ENCODE measurements at regions not wholly inside any gene's neighbourhood (a gene's known extent, or its start where the extent isn't known, plus 50 kb on each side); places are given as distances from the start of the nearest gene placed in this dataset.
"Not testable (repeated sequence)": the region's sequence is repeated elsewhere in the genome, so short reads cannot be mapped to it uniquely, and the experiment has no call there.

DNA sequence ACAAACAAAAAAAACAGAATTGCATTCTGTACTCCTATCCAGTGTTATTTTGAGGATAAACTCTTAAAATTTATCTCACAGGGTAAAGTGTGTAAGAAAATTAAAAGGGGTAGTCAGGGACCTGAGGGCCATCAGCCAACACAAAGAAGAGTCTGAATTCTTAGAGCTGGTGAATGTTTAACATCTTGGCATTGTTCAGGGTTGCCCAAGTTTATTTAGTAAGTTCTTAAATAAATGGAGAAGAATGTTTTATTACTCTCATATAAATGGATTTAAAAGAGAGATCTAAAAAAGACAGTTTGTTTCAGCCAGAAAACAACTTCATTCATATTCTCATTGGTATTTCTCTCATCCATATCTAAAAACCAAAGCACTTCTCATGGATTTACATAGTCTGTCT, 171.7 kb downstream of the LACC1 start:
- H3K27me3 ChIP-seq, result no peaks in the 10 kb centered on the region
- H3K4me1 ChIP-seq, result peaks cover 0 to 13% of the 10 kb centered on the region in 2 donors
- H3K4me3 ChIP-seq, result no peak overlapping the region
- H3K9me3 ChIP-seq, result no peaks in the 10 kb centered on the region
- no peaks in the 10 kb centered on the region for H3K36me3 ChIP-seq
- intact Hi-C loops (cut with DNase I; ENCODE audit: low total_unique reads), result loop anchor here (10.0 kb wide), 2 partner anchors 163 to 383 kb away; no protein-coding TSS in a partner anchor
- TF ChIP-seq, protein P1, sequence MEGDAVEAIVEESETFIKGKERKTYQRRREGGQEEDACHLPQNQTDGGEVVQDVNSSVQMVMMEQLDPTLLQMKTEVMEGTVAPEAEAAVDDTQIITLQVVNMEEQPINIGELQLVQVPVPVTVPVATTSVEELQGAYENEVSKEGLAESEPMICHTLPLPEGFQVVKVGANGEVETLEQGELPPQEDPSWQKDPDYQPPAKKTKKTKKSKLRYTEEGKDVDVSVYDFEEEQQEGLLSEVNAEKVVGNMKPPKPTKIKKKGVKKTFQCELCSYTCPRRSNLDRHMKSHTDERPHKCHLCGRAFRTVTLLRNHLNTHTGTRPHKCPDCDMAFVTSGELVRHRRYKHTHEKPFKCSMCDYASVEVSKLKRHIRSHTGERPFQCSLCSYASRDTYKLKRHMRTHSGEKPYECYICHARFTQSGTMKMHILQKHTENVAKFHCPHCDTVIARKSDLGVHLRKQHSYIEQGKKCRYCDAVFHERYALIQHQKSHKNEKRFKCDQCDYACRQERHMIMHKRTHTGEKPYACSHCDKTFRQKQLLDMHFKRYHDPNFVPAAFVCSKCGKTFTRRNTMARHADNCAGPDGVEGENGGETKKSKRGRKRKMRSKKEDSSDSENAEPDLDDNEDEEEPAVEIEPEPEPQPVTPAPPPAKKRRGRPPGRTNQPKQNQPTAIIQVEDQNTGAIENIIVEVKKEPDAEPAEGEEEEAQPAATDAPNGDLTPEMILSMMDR (IDR thresholded peaks at IDR 0.05), result no peak
- TF ChIP-seq POLR2A (IDR thresholded peaks at IDR 0.05), result no peak
- no peak for DNase-seq
- H3K27ac ChIP-seq, result peak overlapping the region in 1 of 2 donors; percentile 8

DNA sequence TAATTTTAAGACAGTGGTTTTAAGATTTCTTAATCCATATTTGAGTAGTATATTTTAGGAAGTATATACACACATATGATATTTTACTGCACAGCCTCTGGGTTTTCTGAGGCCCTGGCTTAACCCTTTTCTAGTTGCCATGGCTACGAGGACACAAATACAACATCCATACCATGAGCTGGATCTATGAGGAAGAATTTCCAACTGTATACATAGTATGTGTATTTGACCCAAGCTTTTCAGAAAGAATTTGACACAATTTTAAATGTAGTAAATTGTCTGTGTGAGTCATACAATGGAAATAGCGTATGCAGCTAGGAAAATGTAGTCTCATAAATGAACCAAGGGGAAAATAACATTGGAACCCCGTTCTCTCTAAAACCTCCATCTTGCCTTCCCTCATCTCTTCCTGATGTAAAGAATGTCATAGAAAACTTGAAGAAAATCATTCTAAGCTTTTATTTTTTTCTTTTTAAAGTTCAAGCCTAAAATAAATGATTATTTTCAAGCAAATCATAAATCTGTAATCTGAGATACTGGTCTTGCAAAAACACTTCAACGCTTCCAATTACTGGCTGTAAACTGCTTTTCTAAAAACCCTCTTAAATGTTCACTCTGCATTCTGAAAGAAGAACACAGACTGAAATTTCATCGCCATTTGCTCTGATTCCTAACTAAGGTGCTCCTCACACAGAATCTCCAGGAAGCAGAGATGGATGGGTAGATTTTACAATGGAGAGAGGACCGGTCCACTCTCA, 172.4 kb downstream of the LACC1 start:
- no peak for DNase-seq
- H3K27me3 ChIP-seq, result no peaks in the 10 kb centered on the region
- H3K27ac ChIP-seq, result peak overlapping the region; percentile 60 to 69
- intact Hi-C loops (cut with DNase I; ENCODE audit: low total_unique reads), result loop anchor here (10.0 kb wide), 2 partner anchors 163 to 383 kb away; no protein-coding TSS in a partner anchor
- TF ChIP-seq, protein P1 (IDR thresholded peaks at IDR 0.05), result no peak
- TF ChIP-seq POLR2A (IDR thresholded peaks at IDR 0.05), result no peak
- H3K9me3 ChIP-seq, result no peaks in the 10 kb centered on the region
- H3K4me1 ChIP-seq, result peaks cover 0 to 13% of the 10 kb centered on the region in 2 donors
- H3K36me3 ChIP-seq, result no peaks in the 10 kb centered on the region
- no peak overlapping the region for H3K4me3 ChIP-seq

DNA sequence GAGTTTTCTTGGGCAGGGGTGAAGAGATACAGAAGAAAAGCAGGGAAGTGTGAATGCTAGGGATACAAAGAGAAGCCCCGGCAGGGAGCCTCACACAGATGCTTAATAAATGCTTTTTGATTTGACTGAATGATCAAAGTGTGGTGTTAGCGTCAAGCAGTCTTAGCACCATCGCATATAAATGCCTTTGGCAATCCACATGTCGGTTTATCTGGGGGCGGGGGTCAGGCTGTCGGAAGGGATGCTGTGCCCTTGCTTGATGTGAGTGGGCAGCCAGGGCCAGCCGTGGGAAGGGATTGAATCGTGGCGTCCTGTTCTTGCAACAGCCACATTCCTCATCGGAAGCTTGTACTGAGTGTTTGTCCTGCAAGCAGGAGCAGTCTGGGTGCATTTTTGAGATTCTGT, 173.1 kb downstream of the LACC1 start:
- Histone ChIP-seq H3K4me3 (no peak overlapping the region), H3K27ac (peak overlapping the region; percentile 60 to 69), H3K9me3 (no peaks in the 10 kb centered on the region), H3K4me1 (peaks cover 0 to 13% of the 10 kb centered on the region in 2 donors), H3K36me3 (no peaks in the 10 kb centered on the region), H3K27me3 (no peaks in the 10 kb centered on the region)
- TF ChIP-seq POLR2A (IDR thresholded peaks at IDR 0.05), result no peak
- TF ChIP-seq, protein P1 (IDR thresholded peaks at IDR 0.05), result no peak
- intact Hi-C loops (cut with DNase I; ENCODE audit: low total_unique reads), result loop anchor here (10.0 kb wide), 2 partner anchors 162 to 382 kb away; no protein-coding TSS in a partner anchor
- DNase-seq, result peak; percentile 30 to 39

DNA sequence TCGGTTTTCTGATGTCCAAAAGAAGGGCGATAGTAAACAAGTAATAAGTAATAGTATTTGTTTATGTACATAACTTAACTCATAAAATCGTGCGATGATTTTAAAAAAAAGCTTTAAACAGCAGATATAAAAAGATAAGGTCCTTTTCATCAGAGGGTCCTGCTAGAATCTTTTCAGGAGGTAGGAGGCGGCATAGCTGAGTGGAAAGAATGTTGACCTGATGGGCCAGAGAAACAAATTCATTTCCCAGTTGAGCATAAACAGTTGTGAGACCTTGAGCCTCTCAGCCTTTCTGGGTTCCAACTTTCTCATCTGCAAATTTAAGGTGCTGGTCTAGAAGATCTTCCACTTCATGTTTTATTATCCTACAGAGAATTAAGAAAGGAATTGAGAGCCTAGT, 173.5 kb downstream of the LACC1 start:
- no peak overlapping the region for H3K4me3 ChIP-seq
- TF ChIP-seq, protein P1 (IDR thresholded peaks at IDR 0.05), result peak in 3 of 4 experiments; percentile 18 to 21 (median 20)
- TF ChIP-seq POLR2A (IDR thresholded peaks at IDR 0.05), result no peak
- intact Hi-C loops (cut with DNase I; ENCODE audit: low total_unique reads), result loop anchor here (10.0 kb wide), 2 partner anchors 162 to 382 kb away; no protein-coding TSS in a partner anchor
- H3K9me3 ChIP-seq, result no peaks in the 10 kb centered on the region
- peaks cover 0 to 13% of the 10 kb centered on the region in 2 donors for H3K4me1 ChIP-seq
- H3K36me3 ChIP-seq, result no peaks in the 10 kb centered on the region
- H3K27me3 ChIP-seq, result no peaks in the 10 kb centered on the region
- DNase-seq, result no peak
- peak overlapping the region; percentile 60 to 69 for H3K27ac ChIP-seq

DNA sequence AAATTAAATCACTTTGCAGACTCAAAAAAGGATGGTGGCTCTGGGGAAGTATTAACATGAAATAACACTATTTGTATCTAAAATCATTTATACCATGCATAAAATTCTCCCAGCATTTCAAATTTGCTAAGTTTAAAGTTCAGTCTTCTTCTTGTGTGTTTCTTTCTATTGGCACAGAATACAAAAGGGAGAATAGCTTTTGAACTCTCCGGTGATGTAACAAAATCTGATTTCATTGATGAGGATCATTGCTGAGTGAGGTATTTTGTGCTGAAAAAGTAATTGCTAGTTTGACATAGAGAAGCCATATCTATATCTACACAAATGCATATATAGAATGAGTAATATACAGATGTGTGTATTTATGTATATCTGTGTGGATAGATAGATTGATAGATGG, 174.8 kb downstream of the LACC1 start:
- no peak for TF ChIP-seq POLR2A (IDR thresholded peaks at IDR 0.05)
- TF ChIP-seq, protein P1 (IDR thresholded peaks at IDR 0.05), result no peak

DNA sequence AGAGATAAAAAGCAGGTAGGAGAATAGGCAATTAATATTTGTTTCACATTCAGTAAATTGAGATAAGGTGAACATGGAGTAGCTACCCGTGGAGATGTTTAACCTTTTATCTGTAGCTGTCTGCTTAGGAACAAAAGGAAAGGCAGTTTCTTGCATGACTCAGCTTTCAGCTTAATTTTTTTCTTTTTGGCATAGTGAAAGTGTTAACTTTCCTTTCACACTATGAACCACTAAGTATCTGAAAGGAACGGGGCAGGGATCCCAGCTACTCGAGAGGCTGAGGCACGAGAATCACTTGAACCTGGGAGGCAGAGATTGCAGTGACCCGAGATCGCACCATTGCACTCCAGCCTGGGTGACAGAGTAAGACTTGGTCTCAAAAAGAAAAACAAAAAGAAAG, 176.0 kb downstream of the LACC1 start:
- not testable (repeated sequence) for H3K9me3 ChIP-seq, H3K27me3 ChIP-seq, DNase-seq, H3K36me3 ChIP-seq, H3K4me3 ChIP-seq, H3K27ac ChIP-seq
- H3K4me1 ChIP-seq, result peaks cover 0 to 13% of the 10 kb centered on the region in 2 donors
- intact Hi-C loops (cut with DNase I; ENCODE audit: low total_unique reads), result loop anchor here (10.0 kb wide), 2 partner anchors 159 to 379 kb away; no protein-coding TSS in a partner anchor

More for the DNA sequence above, 174.8 kb downstream of the LACC1 start:
- H3K27me3 ChIP-seq, result no peaks in the 10 kb centered on the region
- H3K9me3 ChIP-seq, result no peaks in the 10 kb centered on the region
- H3K27ac ChIP-seq, result no peak overlapping the region
- DNase-seq, result no peak
- no peaks in the 10 kb centered on the region for H3K36me3 ChIP-seq
- intact Hi-C loops (cut with DNase I; ENCODE audit: low total_unique reads), result loop anchor here (10.0 kb wide), 2 partner anchors 160 to 380 kb away; no protein-coding TSS in a partner anchor
- peaks cover 0 to 13% of the 10 kb centered on the region in 2 donors for H3K4me1 ChIP-seq
- no peak overlapping the region for H3K4me3 ChIP-seq

Data from uterus (tissue), 3 donors.